ENCODE measurements at regions not wholly inside any gene's neighbourhood (a gene's known extent, or its start where the extent isn't known, plus 50 kb on each side); places are given as distances from the start of the nearest gene placed in this dataset.

DNA sequence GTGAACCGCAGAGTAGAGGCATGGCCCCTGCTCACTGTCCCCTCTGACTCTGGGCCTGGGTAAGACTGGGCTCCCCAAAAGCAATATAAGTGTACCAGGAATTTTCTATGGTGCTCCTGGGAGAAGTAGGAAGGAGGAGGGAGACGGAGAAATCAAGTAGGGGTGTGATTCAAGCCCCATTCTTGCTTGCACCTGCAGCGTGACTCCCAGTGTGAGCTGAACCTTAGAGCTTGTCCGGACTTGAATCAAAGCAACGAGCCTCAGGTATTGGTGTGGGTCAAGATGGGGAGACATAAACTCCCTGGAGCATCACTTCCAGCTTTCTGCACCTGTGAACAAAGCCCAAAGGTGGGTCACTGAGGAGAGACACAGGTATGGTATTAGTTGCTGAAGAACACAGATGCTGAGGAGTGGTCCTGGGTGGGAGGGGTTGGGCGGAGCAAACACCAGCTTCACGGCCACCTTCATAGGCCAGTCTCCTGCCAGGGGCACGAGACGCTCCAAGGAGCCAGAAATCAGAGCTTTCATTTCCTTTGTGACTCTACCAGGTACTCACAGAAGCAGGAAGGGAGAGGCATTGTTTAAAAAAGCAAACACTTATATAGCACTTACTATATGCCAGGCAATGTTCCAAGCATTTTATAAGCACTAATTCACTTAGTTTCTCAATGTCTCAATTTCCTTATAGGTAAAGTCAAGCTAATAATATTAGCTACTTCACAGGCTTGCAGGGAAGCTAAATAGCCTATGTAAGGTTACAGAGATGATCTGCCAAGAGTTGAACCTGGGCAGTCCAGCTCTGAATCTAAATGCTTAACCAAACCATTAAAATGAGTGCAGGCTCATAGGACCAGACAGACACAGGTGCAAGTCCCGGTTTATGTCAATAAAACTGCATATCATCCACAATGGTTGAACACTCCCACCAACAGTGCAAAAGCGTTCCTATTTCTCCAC, 775.3 kb downstream of the UQCRFS1 start:
- H3K14ac ChIP-seq (ENCODE audit: insufficient read depth, low read length), result no peak overlapping the region
- H4K91ac ChIP-seq (ENCODE audit: insufficient read length, low read depth, low read length), result no peak overlapping the region
- H3K27ac ChIP-seq (ENCODE audit: insufficient read length, low read depth, low read length), result no peak overlapping the region
- DNase-seq, result no peak
- H3K56ac ChIP-seq (ENCODE audit: insufficient read length, low read depth, low read length), result no peak overlapping the region
- no CpG with 5 or more reads among the region's 11 CpGs for WGBS (ENCODE audit: extremely low coverage, insufficient read length, low lambda C conversion rate)
- H3K4me3 Mint-ChIP-seq, result no peak overlapping the region
- H4K20me1 ChIP-seq (ENCODE audit: control insufficient read depth, insufficient read depth, insufficient read length), result no peaks in the 10 kb centered on the region
- no peaks in the 10 kb centered on the region for H3K9me3 ChIP-seq (ENCODE audit: control insufficient read depth, low read depth, low read length)
- H3K27me3 ChIP-seq (ENCODE audit: insufficient read depth, low read length), result no peaks in the 10 kb centered on the region
- no peak overlapping the region for H2BK120ac ChIP-seq (ENCODE audit: low read depth, low read length, poor library complexity, severe bottlenecking)
- H3K4me2 ChIP-seq (ENCODE audit: insufficient read depth, insufficient read length, low read length), result no peak overlapping the region
- H3K23me2 ChIP-seq (ENCODE audit: insufficient read length, low read depth, low read length, poor library complexity, severe bottlenecking), result no peaks in the 10 kb centered on the region
- H2BK15ac ChIP-seq (ENCODE audit: low read depth, low read length), result no peak overlapping the region
- no peak overlapping the region for H2BK5ac ChIP-seq (ENCODE audit: insufficient read length, low read length)
- H2BK12ac ChIP-seq (ENCODE audit: insufficient read length, low read depth, low read length), result no peak overlapping the region
- no peak overlapping the region for H3K18ac ChIP-seq (ENCODE audit: insufficient read length, low read depth, low read length)
- H2BK20ac ChIP-seq (ENCODE audit: low read depth, low read length, poor library complexity, severe bottlenecking), result no peak overlapping the region
- no peak overlapping the region for H4K5ac ChIP-seq (ENCODE audit: insufficient read length, low read depth, low read length)
- no peak overlapping the region for H2AFZ ChIP-seq (ENCODE audit: low read length)
- no peaks in the 10 kb centered on the region for H3K79me1 ChIP-seq (ENCODE audit: insufficient read depth, low read depth, low read length, poor library complexity, severe bottlenecking)
- TF ChIP-seq, protein P1, sequence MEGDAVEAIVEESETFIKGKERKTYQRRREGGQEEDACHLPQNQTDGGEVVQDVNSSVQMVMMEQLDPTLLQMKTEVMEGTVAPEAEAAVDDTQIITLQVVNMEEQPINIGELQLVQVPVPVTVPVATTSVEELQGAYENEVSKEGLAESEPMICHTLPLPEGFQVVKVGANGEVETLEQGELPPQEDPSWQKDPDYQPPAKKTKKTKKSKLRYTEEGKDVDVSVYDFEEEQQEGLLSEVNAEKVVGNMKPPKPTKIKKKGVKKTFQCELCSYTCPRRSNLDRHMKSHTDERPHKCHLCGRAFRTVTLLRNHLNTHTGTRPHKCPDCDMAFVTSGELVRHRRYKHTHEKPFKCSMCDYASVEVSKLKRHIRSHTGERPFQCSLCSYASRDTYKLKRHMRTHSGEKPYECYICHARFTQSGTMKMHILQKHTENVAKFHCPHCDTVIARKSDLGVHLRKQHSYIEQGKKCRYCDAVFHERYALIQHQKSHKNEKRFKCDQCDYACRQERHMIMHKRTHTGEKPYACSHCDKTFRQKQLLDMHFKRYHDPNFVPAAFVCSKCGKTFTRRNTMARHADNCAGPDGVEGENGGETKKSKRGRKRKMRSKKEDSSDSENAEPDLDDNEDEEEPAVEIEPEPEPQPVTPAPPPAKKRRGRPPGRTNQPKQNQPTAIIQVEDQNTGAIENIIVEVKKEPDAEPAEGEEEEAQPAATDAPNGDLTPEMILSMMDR (conservative IDR thresholded peaks at IDR 0.05), result no peak
- H3K79me2 ChIP-seq (ENCODE audit: insufficient read depth, low read length), result no peaks in the 10 kb centered on the region
- no peak overlapping the region for H3K23ac ChIP-seq (ENCODE audit: insufficient read length, low read depth, low read length)
- no peak overlapping the region for H2AK5ac ChIP-seq (ENCODE audit: insufficient read length, low read length)
- H4K8ac ChIP-seq (replicated peaks; ENCODE audit: insufficient read length, low read depth, low read length), result no peak overlapping the region
- H3K9me3 Mint-ChIP-seq, result peaks cover 42 to 44% of the 10 kb centered on the region in 2 experiments
- no peak overlapping the region for H3K9ac ChIP-seq (ENCODE audit: extremely low read depth, insufficient read length, low read length)
- H3K4ac ChIP-seq (ENCODE audit: low read depth, low read length), result no peak overlapping the region
- no peak overlapping the region; a peak in 2 of 7 replicates for H3K27ac Mint-ChIP-seq
- peaks cover 10% of the 10 kb centered on the region for H3K27me3 Mint-ChIP-seq (ENCODE audit: low read depth)
- no peak overlapping the region for H3T11ph ChIP-seq (ENCODE audit: low read length)
- H3K36me3 Mint-ChIP-seq (ENCODE audit: insufficient read depth in 1 of 3, low read depth in 3 of 3), result peaks cover 27 to 44% (median 32%) of the 10 kb centered on the region in 3 experiments
- H3K4me1 ChIP-seq (ENCODE audit: insufficient read depth, low read length), result no peaks in the 10 kb centered on the region
- peaks cover under 1 to 7% of the 10 kb centered on the region in 2 experiments; a peak in 1 of 4 replicates for H3K4me1 Mint-ChIP-seq
